SK-N-SH treated with all-trans-retinoic acid at 6 μM for 48 hours (cell line): ENCODE measurements at regions not wholly inside any gene's neighbourhood (a gene's known extent, or its start where the extent isn't known, plus 50 kb on each side); places are given as distances from the start of the nearest gene placed in this dataset.

Source experiments
- ISL1 ChIP-seq: fragments of 250-450 bp; sonication (Bioruptor Pico); IDR thresholded peaks from 2 replicates; pipeline ENCODE4 v2.1.2; 2022; ENCODE audit warnings: mild to moderate bottlenecking, moderate library complexity
- OSR1 ChIP-seq: fragments of 250-450 bp; sonication (Bioruptor Pico); IDR thresholded peaks from 2 replicates; pipeline ENCODE4 v1.8.0; 2022; ENCODE audit warnings: moderate library complexity, mild to moderate bottlenecking, inconsistent platforms
- TCF4 ChIP-seq: fragments of 250-450 bp; sonication (Bioruptor Pico); IDR thresholded peaks from 2 replicates; pipeline ENCODE4 v1.8.0; 2021; ENCODE audit warnings: mild to moderate bottlenecking, moderate library complexity, borderline replicate concordance
- TOX ChIP-seq: fragments of 250-450 bp; sonication (Bioruptor Pico); IDR thresholded peaks from 2 replicates; pipeline ENCODE4 v1.8.0; 2021; ENCODE audit warnings: mild to moderate bottlenecking, moderate library complexity, borderline replicate concordance
- ZFP3 ChIP-seq: fragments of 250-450 bp; sonication (Bioruptor Pico); IDR thresholded peaks from 2 replicates; pipeline ENCODE4 v1.5.0; 2020; ENCODE audit warnings: mild to moderate bottlenecking, moderate library complexity
- ZNF565 ChIP-seq: fragments of 450-650 bp; formaldehyde crosslinking; conservative IDR thresholded peaks from 2 replicates; pipeline ENCODE4 v1.5.0; 2020; ENCODE audit warnings: low read depth, mild to moderate bottlenecking, moderate library complexity
- TF ChIP-seq, protein P1 (sequence below): fragments of 250-450 bp; sonication (Bioruptor Pico); IDR thresholded peaks from 2 replicates; pipeline ENCODE4 v1.5.0; 2020; ENCODE audit warnings: mild to moderate bottlenecking, moderate library complexity

DNA sequence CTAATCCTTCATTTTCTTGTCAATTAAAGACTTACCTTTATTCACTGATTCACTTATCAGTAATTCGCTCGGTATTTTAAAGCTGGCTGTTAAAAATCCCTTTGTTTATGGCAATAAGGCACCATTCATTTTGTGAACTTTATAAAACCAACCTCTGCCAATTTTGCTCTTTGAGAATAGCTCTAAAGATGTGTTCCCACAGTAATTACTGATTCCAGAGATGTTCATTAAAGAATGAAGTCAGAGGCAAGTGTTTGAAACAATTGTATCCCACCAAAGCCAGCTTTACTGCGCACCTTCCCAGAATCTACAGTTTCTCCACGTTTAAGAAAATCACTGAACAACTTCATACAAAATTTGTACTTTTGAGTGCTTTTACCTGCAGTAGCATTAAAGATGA, 424.5 kb downstream of the USP25 start:
- TF ChIP-seq, protein P1, sequence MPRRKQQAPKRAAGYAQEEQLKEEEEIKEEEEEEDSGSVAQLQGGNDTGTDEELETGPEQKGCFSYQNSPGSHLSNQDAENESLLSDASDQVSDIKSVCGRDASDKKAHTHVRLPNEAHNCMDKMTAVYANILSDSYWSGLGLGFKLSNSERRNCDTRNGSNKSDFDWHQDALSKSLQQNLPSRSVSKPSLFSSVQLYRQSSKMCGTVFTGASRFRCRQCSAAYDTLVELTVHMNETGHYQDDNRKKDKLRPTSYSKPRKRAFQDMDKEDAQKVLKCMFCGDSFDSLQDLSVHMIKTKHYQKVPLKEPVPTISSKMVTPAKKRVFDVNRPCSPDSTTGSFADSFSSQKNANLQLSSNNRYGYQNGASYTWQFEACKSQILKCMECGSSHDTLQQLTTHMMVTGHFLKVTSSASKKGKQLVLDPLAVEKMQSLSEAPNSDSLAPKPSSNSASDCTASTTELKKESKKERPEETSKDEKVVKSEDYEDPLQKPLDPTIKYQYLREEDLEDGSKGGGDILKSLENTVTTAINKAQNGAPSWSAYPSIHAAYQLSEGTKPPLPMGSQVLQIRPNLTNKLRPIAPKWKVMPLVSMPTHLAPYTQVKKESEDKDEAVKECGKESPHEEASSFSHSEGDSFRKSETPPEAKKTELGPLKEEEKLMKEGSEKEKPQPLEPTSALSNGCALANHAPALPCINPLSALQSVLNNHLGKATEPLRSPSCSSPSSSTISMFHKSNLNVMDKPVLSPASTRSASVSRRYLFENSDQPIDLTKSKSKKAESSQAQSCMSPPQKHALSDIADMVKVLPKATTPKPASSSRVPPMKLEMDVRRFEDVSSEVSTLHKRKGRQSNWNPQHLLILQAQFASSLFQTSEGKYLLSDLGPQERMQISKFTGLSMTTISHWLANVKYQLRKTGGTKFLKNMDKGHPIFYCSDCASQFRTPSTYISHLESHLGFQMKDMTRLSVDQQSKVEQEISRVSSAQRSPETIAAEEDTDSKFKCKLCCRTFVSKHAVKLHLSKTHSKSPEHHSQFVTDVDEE (CRISPR knock-in tag) = no peak
- TF ChIP-seq ZFP3 = no peak
- TF ChIP-seq ISL1 (CRISPR knock-in tag) = no peak
- TF ChIP-seq TCF4 (CRISPR knock-in tag) = no peak
- no peak for TF ChIP-seq TOX (CRISPR knock-in tag)
- no peak for TF ChIP-seq ZNF565 (CRISPR knock-in tag)
- no peak for TF ChIP-seq OSR1 (CRISPR knock-in tag)
